HCT116 (cell line): ENCODE measurements at regions not wholly inside any gene's neighbourhood (a gene's known extent, or its start where the extent isn't known, plus 50 kb on each side); places are given as distances from the start of the nearest gene placed in this dataset.

Source experiments
- EZH2 ChIP-seq: fragments of 200-600 bp; sonication (generic); IDR thresholded peaks from 2 replicates; pipeline ENCODE4 v1.6.1; 2017; ENCODE audit warnings: antibody characterized with exemption, mixed run types
- JUND ChIP-seq: IDR thresholded peaks from 2 replicates; pipeline ENCODE4 v1.6.1; 2012
- POLR2A ChIP-seq: IDR thresholded peaks from 2 replicates; pipeline ENCODE4 v1.7.0; 2011; ENCODE audit warnings: borderline replicate concordance; ENCODE audit not compliant: insufficient read depth, insufficient read length; ENCODE audit errors: extremely low read depth
- RAD21 ChIP-seq: IDR thresholded peaks from 2 replicates; pipeline ENCODE4 v1.6.1; 2012; ENCODE audit warnings: low read depth, mild to moderate bottlenecking
- TCF7L2 ChIP-seq: IDR thresholded peaks from 2 replicates; pipeline ENCODE4 v1.7.0; 2011; ENCODE audit warnings: borderline replicate concordance, inconsistent platforms; ENCODE audit not compliant: insufficient read depth, insufficient read length; ENCODE audit errors: extremely low read depth
- YY1 ChIP-seq: IDR thresholded peaks from 2 replicates; pipeline ENCODE4 v1.6.1; 2011; ENCODE audit warnings: low read length, low read depth, moderate library complexity, mild to moderate bottlenecking; ENCODE audit not compliant: insufficient replicate concordance; ENCODE audit errors: extremely low read depth
- TF ChIP-seq, protein P1 (sequence below): IDR thresholded peaks from 2 replicates; pipeline ENCODE4 v1.6.1; 2012
- TF ChIP-seq, protein P2 (sequence below), 3 experiments: fragments of 200-600 bp in 1 of 3; sonication (generic) in 1 of 3; IDR thresholded peaks in 2 of 3; conservative IDR thresholded peaks in 1 of 3; 2 replicates each; pipeline ENCODE4 v1.5.1; 2012 to 2017; ENCODE audit warnings: low read depth in 2 of 3, low read length in 2 of 3, antibody characterized with exemption in 1 of 3, borderline replicate concordance in 1 of 3, control low read depth in 1 of 3, mild to moderate bottlenecking in 1 of 3, mixed read lengths in 1 of 3, mixed run types in 1 of 3, moderate library complexity in 1 of 3; ENCODE audit not compliant: insufficient read depth in 1 of 3

DNA sequence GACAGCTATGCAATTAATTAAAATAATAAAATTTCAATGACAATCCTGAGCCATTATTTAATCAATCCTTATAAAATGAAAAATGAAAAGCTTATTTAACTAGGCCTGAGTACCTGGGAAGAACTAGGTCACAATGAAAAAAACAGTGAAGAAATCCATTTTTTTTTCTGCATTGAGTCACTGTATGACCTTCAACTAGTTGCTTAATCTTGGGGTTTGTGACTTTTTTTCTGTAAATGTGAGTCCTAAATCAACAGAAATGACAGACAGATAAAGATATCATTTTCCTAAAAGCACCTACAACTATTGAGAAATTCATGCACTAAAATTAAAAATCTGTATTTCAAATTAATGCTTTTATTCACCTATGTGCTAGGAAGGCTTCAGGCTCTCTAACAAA is 96.8 kb downstream of the TMEM26 start:
- TF ChIP-seq YY1 (no peak), JUND (no peak), TCF7L2 (no peak), RAD21 (no peak), EZH2 (no peak), POLR2A (no peak)
- TF ChIP-seq, protein P1, sequence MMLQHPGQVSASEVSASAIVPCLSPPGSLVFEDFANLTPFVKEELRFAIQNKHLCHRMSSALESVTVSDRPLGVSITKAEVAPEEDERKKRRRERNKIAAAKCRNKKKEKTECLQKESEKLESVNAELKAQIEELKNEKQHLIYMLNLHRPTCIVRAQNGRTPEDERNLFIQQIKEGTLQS, result no peak
- TF ChIP-seq, protein P2, sequence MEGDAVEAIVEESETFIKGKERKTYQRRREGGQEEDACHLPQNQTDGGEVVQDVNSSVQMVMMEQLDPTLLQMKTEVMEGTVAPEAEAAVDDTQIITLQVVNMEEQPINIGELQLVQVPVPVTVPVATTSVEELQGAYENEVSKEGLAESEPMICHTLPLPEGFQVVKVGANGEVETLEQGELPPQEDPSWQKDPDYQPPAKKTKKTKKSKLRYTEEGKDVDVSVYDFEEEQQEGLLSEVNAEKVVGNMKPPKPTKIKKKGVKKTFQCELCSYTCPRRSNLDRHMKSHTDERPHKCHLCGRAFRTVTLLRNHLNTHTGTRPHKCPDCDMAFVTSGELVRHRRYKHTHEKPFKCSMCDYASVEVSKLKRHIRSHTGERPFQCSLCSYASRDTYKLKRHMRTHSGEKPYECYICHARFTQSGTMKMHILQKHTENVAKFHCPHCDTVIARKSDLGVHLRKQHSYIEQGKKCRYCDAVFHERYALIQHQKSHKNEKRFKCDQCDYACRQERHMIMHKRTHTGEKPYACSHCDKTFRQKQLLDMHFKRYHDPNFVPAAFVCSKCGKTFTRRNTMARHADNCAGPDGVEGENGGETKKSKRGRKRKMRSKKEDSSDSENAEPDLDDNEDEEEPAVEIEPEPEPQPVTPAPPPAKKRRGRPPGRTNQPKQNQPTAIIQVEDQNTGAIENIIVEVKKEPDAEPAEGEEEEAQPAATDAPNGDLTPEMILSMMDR (IDR thresholded peaks at IDR 0.05 in 2 of 3, conservative IDR thresholded peaks at IDR 0.05 in 1 of 3; ENCODE audit: borderline replicate concordance in 1 of 3, insufficient read depth in 1 of 3, low read depth in 2 of 3, low read length in 2 of 3), result no peak
